CD4-positive, alpha-beta T cell (primary cell): ENCODE measurements at regions not wholly inside any gene's neighbourhood (a gene's known extent, or its start where the extent isn't known, plus 50 kb on each side); places are given as distances from the start of the nearest gene placed in this dataset.

Experiments used
- ATAC-seq: fragments of 200-7000 bp; cut with Tn5 transposase; one replicate; pipeline ENCODE4 v1.10.0; 2022; ENCODE audit warnings: mild to moderate bottlenecking; ENCODE audit not compliant: poor library complexity
- CTCF ChIA-PET: fragments of 350-600 bp; sonication (Branson Sonifier 250); formaldehyde crosslinking; loops from one replicate; lab custom pipeline; 2021; ENCODE audit warnings: antibody characterized with exemption, inconsistent platforms; lab: Charles Lee
- POLR2A ChIA-PET: fragments of 350-600 bp; sonication (Branson Sonifier 250); formaldehyde crosslinking; loops from one replicate; lab custom pipeline; 2021; ENCODE audit warnings: antibody characterized with exemption, inconsistent platforms; lab: Charles Lee
- DNase-seq, 14 experiments: peaks; one replicate each; pipeline ENCODE4 v3.0.0-alpha.2; 2013 to 2020; ENCODE audit warnings: mixed read lengths in 2 of 14
- H3K27ac ChIP-seq, 2 donors: one replicate each; pipeline versions ENCODE4 v1.5.1 to v1.7.0; 2013; ENCODE audit warnings: low read length in 2 of 2, low read depth in 1 of 2, mild to moderate bottlenecking in 1 of 2
- H3K27me3 ChIP-seq, 2 experiments: 1 replicate in 1 of 2; 2 replicates in 1 of 2; pipeline versions ENCODE4 v1.6.1 to v1.7.0; 2013; ENCODE audit warnings: low read length in 2 of 2, control low read depth in 1 of 2, mild to moderate bottlenecking in 1 of 2, moderate library complexity in 1 of 2; ENCODE audit not compliant: insufficient read depth in 2 of 2, control insufficient read depth in 1 of 2
- H3K36me3 ChIP-seq: one replicate; pipeline ENCODE4 v1.6.1; 2013; ENCODE audit warnings: low read length, control low read depth; ENCODE audit not compliant: insufficient read depth
- H3K4me1 ChIP-seq: one replicate; pipeline ENCODE4 v1.6.1; 2013; ENCODE audit warnings: low read length, control low read depth; ENCODE audit not compliant: insufficient read depth
- H3K4me3 ChIP-seq: one replicate; pipeline ENCODE4 v1.5.1; 2013; ENCODE audit warnings: mild to moderate bottlenecking, low read length, moderate library complexity
- H3K9me3 ChIP-seq, 2 experiments: 1 replicate in 1 of 2; 2 replicates in 1 of 2; pipeline versions ENCODE4 v1.6.1 to v1.7.0; 2013; ENCODE audit warnings: low read length in 2 of 2, mild to moderate bottlenecking in 2 of 2, control low read depth in 1 of 2, moderate library complexity in 1 of 2; ENCODE audit not compliant: control insufficient read depth in 1 of 2, insufficient read depth in 1 of 2
- H3K27ac Mint-ChIP-seq: one replicate; pipeline ENCODE4 v1.8.0; 2020; ENCODE audit warnings: mixed read lengths
- H3K27me3 Mint-ChIP-seq: one replicate; pipeline ENCODE4 v1.8.0; 2021; ENCODE audit warnings: mixed read lengths
- H3K36me3 Mint-ChIP-seq: one replicate; pipeline ENCODE4 v1.8.0; 2021; ENCODE audit warnings: low read depth, mixed read lengths
- H3K4me1 Mint-ChIP-seq: one replicate; pipeline ENCODE4 v1.8.0; 2021; ENCODE audit warnings: low read depth, mixed read lengths
- H3K4me3 Mint-ChIP-seq: one replicate; pipeline ENCODE4 v1.8.0; 2020; ENCODE audit warnings: mild to moderate bottlenecking, mixed read lengths
- H3K9me3 Mint-ChIP-seq: one replicate; pipeline ENCODE4 v1.8.0; 2020; ENCODE audit warnings: mixed read lengths
- intact Hi-C, 2 experiments: fragments of 100-400 bp; cut with DNase I in 1 of 2; cut with micrococcal nuclease in 1 of 2; formaldehyde crosslinking; loops; one replicate each; pipeline versions ENCODE4 v1.15.1 to v1.9.0; 2023 to 2025; cut with DNase I, micrococcal nuclease
- TF ChIP-seq, protein P1 (sequence below): fragments of 200-600 bp; IDR thresholded peaks from one replicate; pipeline ENCODE4 v1.8.0; 2022; ENCODE audit warnings: antibody characterized with exemption, mild to moderate bottlenecking

GRCh38 chr18:25764777-25765176, 325.6 kb downstream of the SS18 start:
- intact Hi-C loops, result no loop called here
- H3K9me3 ChIP-seq, result peaks cover 0 to 8% of the 10 kb centered on the region in 2 experiments
- H3K27ac ChIP-seq, result no peak overlapping the region
- Mint-ChIP-seq H3K36me3 (no peaks in the 10 kb centered on the region), H3K27ac (no peak overlapping the region), H3K4me3 (no peak overlapping the region), H3K27me3 (peaks cover 9% of the 10 kb centered on the region), H3K4me1 (no peaks in the 10 kb centered on the region), H3K9me3 (no peaks in the 10 kb centered on the region)
- no peak for DNase-seq
- no peak overlapping the region for H3K4me3 ChIP-seq
- H3K27me3 ChIP-seq, result no peaks in the 10 kb centered on the region
- H3K4me1 ChIP-seq, result no peaks in the 10 kb centered on the region
- no peaks in the 10 kb centered on the region for H3K36me3 ChIP-seq
- ChIA-PET CTCF (no interaction called here), POLR2A (no interaction called here)
- TF ChIP-seq, protein P1, sequence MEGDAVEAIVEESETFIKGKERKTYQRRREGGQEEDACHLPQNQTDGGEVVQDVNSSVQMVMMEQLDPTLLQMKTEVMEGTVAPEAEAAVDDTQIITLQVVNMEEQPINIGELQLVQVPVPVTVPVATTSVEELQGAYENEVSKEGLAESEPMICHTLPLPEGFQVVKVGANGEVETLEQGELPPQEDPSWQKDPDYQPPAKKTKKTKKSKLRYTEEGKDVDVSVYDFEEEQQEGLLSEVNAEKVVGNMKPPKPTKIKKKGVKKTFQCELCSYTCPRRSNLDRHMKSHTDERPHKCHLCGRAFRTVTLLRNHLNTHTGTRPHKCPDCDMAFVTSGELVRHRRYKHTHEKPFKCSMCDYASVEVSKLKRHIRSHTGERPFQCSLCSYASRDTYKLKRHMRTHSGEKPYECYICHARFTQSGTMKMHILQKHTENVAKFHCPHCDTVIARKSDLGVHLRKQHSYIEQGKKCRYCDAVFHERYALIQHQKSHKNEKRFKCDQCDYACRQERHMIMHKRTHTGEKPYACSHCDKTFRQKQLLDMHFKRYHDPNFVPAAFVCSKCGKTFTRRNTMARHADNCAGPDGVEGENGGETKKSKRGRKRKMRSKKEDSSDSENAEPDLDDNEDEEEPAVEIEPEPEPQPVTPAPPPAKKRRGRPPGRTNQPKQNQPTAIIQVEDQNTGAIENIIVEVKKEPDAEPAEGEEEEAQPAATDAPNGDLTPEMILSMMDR, result no peak
- no peak for ATAC-seq

DNA sequence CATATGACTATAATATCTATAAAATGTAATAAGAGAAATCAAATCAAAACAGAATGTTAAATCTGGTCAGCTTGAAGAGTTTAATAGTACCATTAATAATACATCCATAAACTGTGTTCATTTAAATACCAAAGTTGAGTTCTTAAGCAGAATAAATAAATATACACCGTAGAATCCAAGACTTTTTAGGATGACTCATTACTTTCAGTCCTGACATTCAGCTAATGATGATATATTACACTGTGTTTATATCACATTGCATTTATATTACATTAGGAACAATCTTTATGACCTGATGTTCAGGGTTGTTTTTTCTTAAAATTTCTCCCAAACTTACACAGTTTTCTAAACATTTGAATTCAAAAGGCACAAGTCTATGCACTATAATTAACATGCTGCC, 331.3 kb downstream of the SS18 start:
- Mint-ChIP-seq H3K4me1 (no peaks in the 10 kb centered on the region), H3K27me3 (peaks cover 5% of the 10 kb centered on the region), H3K36me3 (no peaks in the 10 kb centered on the region), H3K9me3 (no peaks in the 10 kb centered on the region), H3K27ac (no peak overlapping the region), H3K4me3 (no peak overlapping the region)
- CTCF ChIA-PET, result no interaction called here
- Histone ChIP-seq H3K27me3 (no peaks in the 10 kb centered on the region), H3K4me3 (no peak overlapping the region), H3K4me1 (no peaks in the 10 kb centered on the region), H3K9me3 (no peaks in the 10 kb centered on the region), H3K36me3 (no peaks in the 10 kb centered on the region), H3K27ac (no peak overlapping the region)
- ATAC-seq, result no peak
- intact Hi-C loops, result no loop called here
- TF ChIP-seq, protein P1, result no peak
- POLR2A ChIA-PET, result no interaction called here
- no peak for DNase-seq

DNA sequence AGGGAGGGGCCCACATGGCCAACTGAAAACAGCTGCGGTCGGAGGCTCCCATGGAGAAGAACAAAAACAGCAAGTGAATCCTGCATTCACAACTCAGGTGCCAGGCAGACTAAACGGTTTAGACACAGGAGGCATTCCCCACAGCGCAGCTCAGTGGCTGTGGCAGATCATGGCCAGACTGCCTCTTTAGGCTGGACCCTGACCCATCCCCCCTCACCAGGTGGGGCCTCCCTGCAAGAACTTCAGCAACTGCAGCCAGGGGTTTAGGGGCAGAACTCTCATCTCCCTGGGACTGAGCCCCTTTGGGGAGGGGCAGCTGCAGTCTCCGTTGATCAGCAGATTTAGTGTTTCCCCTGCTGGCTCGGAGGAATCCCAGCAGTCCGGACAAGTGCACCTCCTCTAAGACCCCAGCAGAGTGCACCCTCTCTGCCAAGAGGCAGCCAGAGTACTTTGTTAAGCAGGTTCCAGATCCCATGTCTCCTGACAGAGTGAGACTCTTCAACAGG, 346.7 kb downstream of the SS18 start:
- no peak for ATAC-seq

More for the DNA sequence above, 346.7 kb downstream of the SS18 start:
- intact Hi-C loops, result no loop called here
- Mint-ChIP-seq H3K9me3 (peaks cover 13% of the 10 kb centered on the region), H3K27ac (no peak overlapping the region), H3K4me1 (no peaks in the 10 kb centered on the region), H3K4me3 (no peak overlapping the region), H3K36me3 (no peaks in the 10 kb centered on the region), H3K27me3 (peaks cover 26% of the 10 kb centered on the region)
- H3K27me3 ChIP-seq, result no peaks in the 10 kb centered on the region
- no peak overlapping the region for H3K27ac ChIP-seq
- H3K36me3 ChIP-seq, result no peaks in the 10 kb centered on the region
- peaks cover 0 to 16% of the 10 kb centered on the region in 2 experiments for H3K9me3 ChIP-seq
- TF ChIP-seq, protein P1, result no peak
- CTCF ChIA-PET, result no interaction called here
- no peaks in the 10 kb centered on the region for H3K4me1 ChIP-seq
- no peak overlapping the region for H3K4me3 ChIP-seq
- POLR2A ChIA-PET, result no interaction called here
- no peak for DNase-seq
